CD4-positive, alpha-beta T cell (primary cell): ENCODE measurements at regions not wholly inside any gene's neighbourhood (a gene's known extent, or its start where the extent isn't known, plus 50 kb on each side); places are given as distances from the start of the nearest gene placed in this dataset.

Source experiments
- ATAC-seq: fragments of 200-7000 bp; cut with Tn5 transposase; one replicate; pipeline ENCODE4 v1.10.0; 2022; ENCODE audit warnings: mild to moderate bottlenecking; ENCODE audit not compliant: poor library complexity
- CTCF ChIA-PET: fragments of 350-600 bp; sonication (Branson Sonifier 250); formaldehyde crosslinking; loops from one replicate; lab custom pipeline; 2021; ENCODE audit warnings: antibody characterized with exemption, inconsistent platforms; lab: Charles Lee
- POLR2A ChIA-PET: fragments of 350-600 bp; sonication (Branson Sonifier 250); formaldehyde crosslinking; loops from one replicate; lab custom pipeline; 2021; ENCODE audit warnings: antibody characterized with exemption, inconsistent platforms; lab: Charles Lee
- DNase-seq, 14 experiments: peaks; one replicate each; pipeline ENCODE4 v3.0.0-alpha.2; 2013 to 2020; ENCODE audit warnings: mixed read lengths in 2 of 14
- H3K27ac ChIP-seq, 2 donors: one replicate each; pipeline versions ENCODE4 v1.5.1 to v1.7.0; 2013; ENCODE audit warnings: low read length in 2 of 2, low read depth in 1 of 2, mild to moderate bottlenecking in 1 of 2
- H3K27me3 ChIP-seq, 2 experiments: 1 replicate in 1 of 2; 2 replicates in 1 of 2; pipeline versions ENCODE4 v1.6.1 to v1.7.0; 2013; ENCODE audit warnings: low read length in 2 of 2, control low read depth in 1 of 2, mild to moderate bottlenecking in 1 of 2, moderate library complexity in 1 of 2; ENCODE audit not compliant: insufficient read depth in 2 of 2, control insufficient read depth in 1 of 2
- H3K36me3 ChIP-seq: one replicate; pipeline ENCODE4 v1.6.1; 2013; ENCODE audit warnings: low read length, control low read depth; ENCODE audit not compliant: insufficient read depth
- H3K4me1 ChIP-seq: one replicate; pipeline ENCODE4 v1.6.1; 2013; ENCODE audit warnings: low read length, control low read depth; ENCODE audit not compliant: insufficient read depth
- H3K4me3 ChIP-seq: one replicate; pipeline ENCODE4 v1.5.1; 2013; ENCODE audit warnings: mild to moderate bottlenecking, low read length, moderate library complexity
- H3K9me3 ChIP-seq, 2 experiments: 1 replicate in 1 of 2; 2 replicates in 1 of 2; pipeline versions ENCODE4 v1.6.1 to v1.7.0; 2013; ENCODE audit warnings: low read length in 2 of 2, mild to moderate bottlenecking in 2 of 2, control low read depth in 1 of 2, moderate library complexity in 1 of 2; ENCODE audit not compliant: control insufficient read depth in 1 of 2, insufficient read depth in 1 of 2
- H3K27ac Mint-ChIP-seq: one replicate; pipeline ENCODE4 v1.8.0; 2020; ENCODE audit warnings: mixed read lengths
- H3K27me3 Mint-ChIP-seq: one replicate; pipeline ENCODE4 v1.8.0; 2021; ENCODE audit warnings: mixed read lengths
- H3K36me3 Mint-ChIP-seq: one replicate; pipeline ENCODE4 v1.8.0; 2021; ENCODE audit warnings: low read depth, mixed read lengths
- H3K4me1 Mint-ChIP-seq: one replicate; pipeline ENCODE4 v1.8.0; 2021; ENCODE audit warnings: low read depth, mixed read lengths
- H3K4me3 Mint-ChIP-seq: one replicate; pipeline ENCODE4 v1.8.0; 2020; ENCODE audit warnings: mild to moderate bottlenecking, mixed read lengths
- H3K9me3 Mint-ChIP-seq: one replicate; pipeline ENCODE4 v1.8.0; 2020; ENCODE audit warnings: mixed read lengths
- CTCF ChIP-seq: fragments of 200-600 bp; IDR thresholded peaks from one replicate; pipeline ENCODE4 v1.8.0; 2022; ENCODE audit warnings: antibody characterized with exemption, mild to moderate bottlenecking
- intact Hi-C, 2 experiments: fragments of 100-400 bp; cut with DNase I in 1 of 2; cut with micrococcal nuclease in 1 of 2; formaldehyde crosslinking; loops; one replicate each; pipeline versions ENCODE4 v1.15.1 to v1.9.0; 2023 to 2025; cut with DNase I, micrococcal nuclease

GRCh38 chr9:120158221-120158620 is 421.7 kb downstream of the CDK5RAP2 start:
- DNase-seq (no peak), ATAC-seq (no peak)
- H3K9me3 ChIP-seq: peaks cover 0 to 20% of the 10 kb centered on the region in 2 experiments
- no peaks in the 10 kb centered on the region for H3K27me3 ChIP-seq
- H3K27ac Mint-ChIP-seq: no peak overlapping the region
- H3K4me3 Mint-ChIP-seq: no peak overlapping the region
- H3K27me3 Mint-ChIP-seq: no peaks in the 10 kb centered on the region
- CTCF ChIA-PET: no interaction called here
- no peak for TF ChIP-seq CTCF
- H3K4me1 Mint-ChIP-seq: no peaks in the 10 kb centered on the region
- no peaks in the 10 kb centered on the region for H3K36me3 ChIP-seq
- no peak overlapping the region for H3K4me3 ChIP-seq
- intact Hi-C loops: no loop called here
- no peaks in the 10 kb centered on the region for H3K36me3 Mint-ChIP-seq
- H3K9me3 Mint-ChIP-seq: no peaks in the 10 kb centered on the region
- H3K4me1 ChIP-seq: no peaks in the 10 kb centered on the region
- H3K27ac ChIP-seq: no peak overlapping the region
- POLR2A ChIA-PET: no interaction called here

DNA sequence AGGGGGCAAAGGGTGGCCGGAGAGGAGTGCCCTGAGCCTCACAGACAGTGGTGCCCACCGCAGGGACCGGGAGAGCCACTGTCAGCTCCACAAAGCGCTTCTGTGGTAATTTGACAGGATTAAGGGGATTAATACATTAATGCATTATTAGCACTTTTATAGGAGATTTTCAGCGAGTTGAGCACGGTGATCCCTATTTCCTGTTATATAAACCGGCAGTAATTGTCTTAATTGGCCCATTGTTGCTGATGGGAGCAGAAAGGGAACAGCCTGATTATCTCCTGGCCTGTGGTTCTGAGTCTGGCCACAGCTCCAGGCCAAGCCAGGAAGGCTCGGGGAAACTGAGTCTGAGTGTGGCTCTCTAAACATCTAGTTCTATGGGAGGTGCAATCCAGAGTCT is 423.6 kb downstream of the CDK5RAP2 start:
- POLR2A ChIA-PET: no interaction called here
- no peaks in the 10 kb centered on the region for H3K36me3 Mint-ChIP-seq
- H3K4me1 Mint-ChIP-seq: no peaks in the 10 kb centered on the region
- no peaks in the 10 kb centered on the region for H3K36me3 ChIP-seq
- no peak overlapping the region for H3K4me3 Mint-ChIP-seq
- ATAC-seq: no peak
- H3K27me3 ChIP-seq: no peaks in the 10 kb centered on the region
- TF ChIP-seq CTCF: no peak
- no peaks in the 10 kb centered on the region for H3K9me3 Mint-ChIP-seq
- CTCF ChIA-PET: no interaction called here
- H3K27me3 Mint-ChIP-seq: no peaks in the 10 kb centered on the region
- peaks cover 0 to 11% of the 10 kb centered on the region in 2 experiments for H3K9me3 ChIP-seq
- DNase-seq: no peak
- no peaks in the 10 kb centered on the region for H3K4me1 ChIP-seq
- H3K27ac ChIP-seq: no peak overlapping the region
- H3K27ac Mint-ChIP-seq: no peak overlapping the region
- intact Hi-C loops: no loop called here
- no peak overlapping the region for H3K4me3 ChIP-seq

GRCh38 chr9:120153258-120153657 is 426.7 kb downstream of the CDK5RAP2 start:
- no peak for ATAC-seq
- Histone ChIP-seq H3K4me1 (no peaks in the 10 kb centered on the region), H3K4me3 (no peak overlapping the region), H3K27ac (no peak overlapping the region), H3K36me3 (no peaks in the 10 kb centered on the region), H3K27me3 (no peaks in the 10 kb centered on the region), H3K9me3 (peaks cover 0 to 11% of the 10 kb centered on the region in 2 experiments)
- DNase-seq: no peak
- Mint-ChIP-seq H3K27me3 (no peaks in the 10 kb centered on the region), H3K4me3 (no peak overlapping the region), H3K27ac (no peak overlapping the region), H3K4me1 (no peaks in the 10 kb centered on the region), H3K9me3 (no peaks in the 10 kb centered on the region), H3K36me3 (no peaks in the 10 kb centered on the region)
- ChIA-PET POLR2A (no interaction called here), CTCF (no interaction called here)
- no peak for TF ChIP-seq CTCF
- intact Hi-C loops: no loop called here
